ENCODE measurements at regions not wholly inside any gene's neighbourhood (a gene's known extent, or its start where the extent isn't known, plus 50 kb on each side); places are given as distances from the start of the nearest gene placed in this dataset.

DNA sequence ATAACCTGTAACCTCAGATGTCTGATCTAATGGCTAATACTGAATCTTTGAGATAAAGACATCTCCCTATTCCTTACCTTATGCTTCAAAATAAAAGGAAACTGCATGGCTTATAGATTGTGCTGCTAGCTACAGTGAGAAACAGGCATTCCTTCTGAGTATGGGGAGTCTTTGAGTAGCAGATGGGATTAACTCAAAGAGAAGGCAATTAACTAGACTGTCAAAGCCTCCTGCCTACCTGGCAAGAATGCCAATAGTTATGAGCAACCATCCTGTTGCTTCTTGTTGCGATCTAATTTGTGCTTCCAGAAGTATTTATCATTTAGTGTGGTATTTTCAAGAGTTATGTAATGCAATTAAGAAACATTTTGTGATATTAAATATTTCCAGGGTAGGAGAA, 660.0 kb upstream of the TMEFF2 start:
- WGBS, 5 donors, result 91 to 98% (median 95%) methylated on average over 1 of the region's 1 CpG
- Histone ChIP-seq H3K36me3 (no peaks in the 10 kb centered on the region), H3K4me3 (no peak overlapping the region), H3K9me3 (no peaks in the 10 kb centered on the region), H3K27me3 (no peaks in the 10 kb centered on the region), H3K27ac (no peak overlapping the region), H3K4me1 (no peaks in the 10 kb centered on the region)
- DNase-seq, result no peak
- intact Hi-C loops (cut with DNase I; ENCODE audit: low total_unique reads), result no loop called here
- TF ChIP-seq POLR2AphosphoS5 (IDR thresholded peaks at IDR 0.05) (no peak), POLR2A (IDR thresholded peaks at IDR 0.05) (no peak)
- TF ChIP-seq, protein P1, sequence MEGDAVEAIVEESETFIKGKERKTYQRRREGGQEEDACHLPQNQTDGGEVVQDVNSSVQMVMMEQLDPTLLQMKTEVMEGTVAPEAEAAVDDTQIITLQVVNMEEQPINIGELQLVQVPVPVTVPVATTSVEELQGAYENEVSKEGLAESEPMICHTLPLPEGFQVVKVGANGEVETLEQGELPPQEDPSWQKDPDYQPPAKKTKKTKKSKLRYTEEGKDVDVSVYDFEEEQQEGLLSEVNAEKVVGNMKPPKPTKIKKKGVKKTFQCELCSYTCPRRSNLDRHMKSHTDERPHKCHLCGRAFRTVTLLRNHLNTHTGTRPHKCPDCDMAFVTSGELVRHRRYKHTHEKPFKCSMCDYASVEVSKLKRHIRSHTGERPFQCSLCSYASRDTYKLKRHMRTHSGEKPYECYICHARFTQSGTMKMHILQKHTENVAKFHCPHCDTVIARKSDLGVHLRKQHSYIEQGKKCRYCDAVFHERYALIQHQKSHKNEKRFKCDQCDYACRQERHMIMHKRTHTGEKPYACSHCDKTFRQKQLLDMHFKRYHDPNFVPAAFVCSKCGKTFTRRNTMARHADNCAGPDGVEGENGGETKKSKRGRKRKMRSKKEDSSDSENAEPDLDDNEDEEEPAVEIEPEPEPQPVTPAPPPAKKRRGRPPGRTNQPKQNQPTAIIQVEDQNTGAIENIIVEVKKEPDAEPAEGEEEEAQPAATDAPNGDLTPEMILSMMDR (IDR thresholded peaks at IDR 0.05), result no peak

DNA sequence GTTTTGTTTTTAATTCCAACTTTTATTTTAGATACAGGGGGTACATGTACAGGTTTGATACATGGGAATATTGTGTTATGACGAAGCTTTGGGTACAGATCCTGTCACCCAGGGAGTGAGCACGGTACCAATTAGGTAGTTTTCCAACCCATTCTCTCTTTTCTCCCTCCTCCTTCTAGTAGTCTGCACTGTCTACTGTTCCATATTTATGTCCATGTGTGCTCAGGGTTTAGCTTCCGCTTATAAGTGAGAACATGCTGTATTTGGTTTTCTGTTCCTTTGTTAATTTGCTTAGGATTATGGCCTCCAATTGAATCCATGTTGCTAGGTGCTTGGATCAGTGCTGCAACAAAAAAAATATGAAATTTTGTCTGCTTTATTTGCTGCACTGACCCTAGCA, 659.3 kb upstream of the TMEFF2 start:
- intact Hi-C loops (cut with DNase I; ENCODE audit: low total_unique reads), result no loop called here
- Histone ChIP-seq H3K9me3 (no peaks in the 10 kb centered on the region), H3K4me1 (no peaks in the 10 kb centered on the region), H3K27ac (no peak overlapping the region), H3K27me3 (no peaks in the 10 kb centered on the region), H3K4me3 (no peak overlapping the region), H3K36me3 (no peaks in the 10 kb centered on the region)
- 77 to 87% (median 80%) methylated on average over 3 of the region's 3 CpGs for WGBS, 5 donors
- DNase-seq, result no peak
- TF ChIP-seq EP300 (IDR thresholded peaks at IDR 0.05) (no peak), POLR2A (IDR thresholded peaks at IDR 0.05) (no peak), POLR2AphosphoS5 (IDR thresholded peaks at IDR 0.05) (no peak)
- TF ChIP-seq, protein P1 (IDR thresholded peaks at IDR 0.05), result no peak

DNA sequence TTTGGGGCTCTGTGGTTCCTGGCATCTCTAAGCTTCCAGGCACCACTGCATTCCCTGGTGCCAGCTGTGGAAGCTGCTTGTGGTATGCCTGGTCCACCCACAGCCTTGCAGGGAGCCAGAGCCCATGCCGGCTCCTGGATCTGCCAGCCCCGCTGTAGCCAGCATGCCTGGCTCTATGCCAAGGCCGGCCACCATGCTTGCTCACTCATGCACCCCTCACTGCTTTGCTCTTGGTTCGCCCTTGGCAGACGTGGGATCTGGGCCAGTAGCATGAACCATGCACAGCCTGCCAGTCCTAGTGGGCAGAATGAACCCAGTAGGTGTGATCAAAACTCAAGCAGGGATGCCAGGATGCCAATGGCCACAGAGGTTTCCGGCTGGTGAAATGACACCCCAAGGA, 634.2 kb upstream of the TMEFF2 start:
- intact Hi-C loops (cut with DNase I; ENCODE audit: low total_unique reads), result no loop called here
- TF ChIP-seq POLR2A (IDR thresholded peaks at IDR 0.05) (no peak), EP300 (IDR thresholded peaks at IDR 0.05) (no peak), POLR2AphosphoS5 (IDR thresholded peaks at IDR 0.05) (no peak)
- TF ChIP-seq, protein P1 (IDR thresholded peaks at IDR 0.05), result no peak
- Histone ChIP-seq H3K4me1 (no peaks in the 10 kb centered on the region), H3K9me3 (peaks cover 0 to 4% (median 0%) of the 10 kb centered on the region in 4 donors), H3K27me3 (no peaks in the 10 kb centered on the region), H3K4me3 (no peak overlapping the region), H3K36me3 (no peaks in the 10 kb centered on the region), H3K27ac (no peak overlapping the region)
- WGBS, 5 donors, result 80 to 91% (median 89%) methylated on average over 6 of the region's 6 CpGs
- peak in 1 of 2 donors; percentile 2 for DNase-seq

DNA sequence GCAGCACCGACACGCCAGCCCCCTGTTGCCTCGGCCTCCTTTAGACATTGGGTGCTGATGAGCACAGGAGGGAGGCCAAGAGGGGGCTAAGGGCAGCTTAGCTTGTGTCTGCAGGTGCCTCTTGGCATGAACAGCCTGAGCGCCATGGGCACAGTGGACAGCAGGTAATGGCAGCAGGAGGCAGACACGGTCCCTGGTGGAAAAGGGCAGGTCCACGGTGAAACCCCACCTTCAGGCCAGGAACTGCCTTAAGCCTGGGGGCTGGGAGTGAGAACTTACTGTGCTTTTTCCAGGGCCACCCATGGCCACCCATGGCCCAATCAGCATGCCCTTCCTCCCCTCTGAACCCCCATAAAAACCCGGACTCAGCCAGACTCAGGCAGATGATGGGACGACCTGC, 633.4 kb upstream of the TMEFF2 start:
- no peaks in the 10 kb centered on the region for H3K4me1 ChIP-seq
- H3K4me3 ChIP-seq, result no peak overlapping the region
- 87 to 95% (median 93%) methylated on average over 5 to 8 of the region's 8 CpGs for WGBS, 5 donors
- no peak overlapping the region for H3K27ac ChIP-seq
- H3K36me3 ChIP-seq, result no peaks in the 10 kb centered on the region
- TF ChIP-seq POLR2AphosphoS5 (IDR thresholded peaks at IDR 0.05), result no peak
- no peak for TF ChIP-seq POLR2A (IDR thresholded peaks at IDR 0.05)
- no peak for TF ChIP-seq EP300 (IDR thresholded peaks at IDR 0.05)
- TF ChIP-seq, protein P1 (IDR thresholded peaks at IDR 0.05), result no peak
- intact Hi-C loops (cut with DNase I; ENCODE audit: low total_unique reads), result no loop called here
- DNase-seq, result no peak
- H3K27me3 ChIP-seq, result no peaks in the 10 kb centered on the region
- peaks cover 0 to 4% (median 0%) of the 10 kb centered on the region in 4 donors for H3K9me3 ChIP-seq

All from stomach (tissue), 8 donors.